Neural progenitor cell (in vitro differentiated cells): ENCODE measurements at regions not wholly inside any gene's neighbourhood (a gene's known extent, or its start where the extent isn't known, plus 50 kb on each side); places are given as distances from the start of the nearest gene placed in this dataset.

Experiments used
- DNase-seq: peaks from one replicate; pipeline ENCODE4 v3.0.0-alpha.2; 2016; ENCODE audit warnings: low spot score
- H2AFZ ChIP-seq: fragments of 200-600 bp; sonication (generic); replicated peaks from 2 replicates; pipeline ENCODE4 v1.6.1; 2016; ENCODE audit warnings: antibody characterized with exemption
- H3F3A ChIP-seq: fragments of 200-600 bp; sonication (generic); 2 replicates; pipeline ENCODE4 v1.6.1; 2016; ENCODE audit warnings: antibody characterized with exemption, low read depth
- H3K27ac ChIP-seq: fragments of 200-600 bp; sonication (generic); 2 replicates; pipeline ENCODE4 v1.5.1; 2016; ENCODE audit warnings: mild to moderate bottlenecking
- H3K27me3 ChIP-seq: fragments of 200-600 bp; sonication (generic); 2 replicates; pipeline ENCODE4 v1.6.1; 2016; ENCODE audit warnings: mild to moderate bottlenecking, moderate library complexity
- H3K36me3 ChIP-seq: fragments of 200-600 bp; sonication (generic); 2 replicates; pipeline ENCODE4 v1.5.1; 2016
- H3K4me1 ChIP-seq: fragments of 200-600 bp; sonication (generic); 2 replicates; pipeline ENCODE4 v1.6.1; 2016; ENCODE audit warnings: mixed run types
- H3K4me2 ChIP-seq: fragments of 200-600 bp; sonication (generic); 2 replicates; pipeline ENCODE4 v1.6.1; 2016
- H3K4me3 ChIP-seq: fragments of 200-600 bp; sonication (generic); 2 replicates; pipeline ENCODE4 v1.5.1; 2016
- H3K79me2 ChIP-seq: fragments of 200-600 bp; sonication (generic); 2 replicates; pipeline ENCODE4 v1.6.1; 2016; ENCODE audit warnings: low read depth
- H3K9ac ChIP-seq: fragments of 200-600 bp; sonication (generic); 2 replicates; pipeline ENCODE4 v1.6.1; 2016
- H3K9me3 ChIP-seq: fragments of 200-600 bp; sonication (generic); 2 replicates; pipeline ENCODE4 v1.5.1; 2016; ENCODE audit warnings: low read depth
- H4K20me1 ChIP-seq: fragments of 200-600 bp; sonication (generic); 2 replicates; pipeline ENCODE4 v1.6.1; 2016; ENCODE audit warnings: low read depth
- H3K27ac Mint-ChIP-seq: 3 replicates; pipeline ENCODE4 v1.8.0; 2021; ENCODE audit warnings: mixed read lengths
- H3K27me3 Mint-ChIP-seq: 2 replicates; pipeline ENCODE4 v1.8.0; 2022; ENCODE audit warnings: low read depth, mild to moderate bottlenecking, inconsistent platforms, moderate library complexity, mixed read lengths; ENCODE audit not compliant: insufficient read depth
- H3K36me3 Mint-ChIP-seq: 3 replicates; pipeline ENCODE4 v1.8.0; 2021; ENCODE audit warnings: mixed read lengths
- H3K4me1 Mint-ChIP-seq: 3 replicates; pipeline ENCODE4 v1.8.0; 2021; ENCODE audit warnings: mixed read lengths
- H3K4me3 Mint-ChIP-seq: 3 replicates; pipeline ENCODE4 v1.8.0; 2021; ENCODE audit warnings: mild to moderate bottlenecking, moderate library complexity, mixed read lengths
- H3K9me3 Mint-ChIP-seq: 3 replicates; pipeline ENCODE4 v1.8.0; 2020; ENCODE audit warnings: mixed read lengths
- CTCF ChIP-seq: fragments of 200-600 bp; sonication (generic); IDR thresholded peaks from 2 replicates; pipeline ENCODE4 v1.5.1; 2017; ENCODE audit warnings: antibody characterized with exemption, mild to moderate bottlenecking
- EZH2 ChIP-seq: fragments of 200-600 bp; sonication (generic); IDR thresholded peaks from 2 replicates; pipeline ENCODE4 v1.6.1; 2017; ENCODE audit warnings: antibody characterized with exemption, mild to moderate bottlenecking, moderate library complexity
- EZH2phosphoT487 ChIP-seq: fragments of 200-600 bp; sonication (generic); IDR thresholded peaks from 2 replicates; pipeline ENCODE4 v1.6.1; 2017; ENCODE audit warnings: antibody characterized with exemption

GRCh38 chr11:130526846-130527245, 78.4 kb downstream of the ADAMTS15 start:
- TF ChIP-seq CTCF (no peak), EZH2phosphoT487 (no peak), EZH2 (no peak)
- H3K4me1 Mint-ChIP-seq = peaks cover 46% of the 10 kb centered on the region

GRCh38 chr11:130527636-130528297, 79.3 kb downstream of the ADAMTS15 start:
- H3K9me3 ChIP-seq = no peaks in the 10 kb centered on the region
- H3K27ac ChIP-seq = no peak overlapping the region
- H3K4me3 Mint-ChIP-seq = peak overlapping the region; percentile 24
- H3K27ac Mint-ChIP-seq = peak overlapping the region; percentile 64
- no peaks in the 10 kb centered on the region for H3K36me3 ChIP-seq
- H2AFZ ChIP-seq = no peak overlapping the region
- no peak for DNase-seq
- H3K27me3 ChIP-seq = no peaks in the 10 kb centered on the region
- H3K4me3 ChIP-seq = no peak overlapping the region
- H3K79me2 ChIP-seq = no peaks in the 10 kb centered on the region
- no peak overlapping the region for H3K9ac ChIP-seq
- peaks cover 4% of the 10 kb centered on the region for H3K9me3 Mint-ChIP-seq
- peaks cover 38% of the 10 kb centered on the region for H3K4me1 Mint-ChIP-seq
- H3K4me1 ChIP-seq = peaks cover 14% of the 10 kb centered on the region
- no peak for TF ChIP-seq EZH2
- no peak for TF ChIP-seq CTCF
- no peak for TF ChIP-seq EZH2phosphoT487
- H3K27me3 Mint-ChIP-seq = peaks cover 16% of the 10 kb centered on the region
- no peak overlapping the region for H3K4me2 ChIP-seq
- no peaks in the 10 kb centered on the region for H3F3A ChIP-seq
- no peaks in the 10 kb centered on the region for H3K36me3 Mint-ChIP-seq
- H4K20me1 ChIP-seq = no peaks in the 10 kb centered on the region

More at GRCh38 chr11:130526846-130527245, 78.4 kb downstream of the ADAMTS15 start:
- H3F3A ChIP-seq = no peaks in the 10 kb centered on the region
- H3K27ac ChIP-seq = no peak overlapping the region
- H3K9ac ChIP-seq = no peak overlapping the region
- no peaks in the 10 kb centered on the region for H3K9me3 ChIP-seq
- no peak overlapping the region for H2AFZ ChIP-seq
- Mint-ChIP-seq H3K4me3 (no peak overlapping the region), H3K9me3 (peaks cover 4% of the 10 kb centered on the region), H3K27ac (no peak overlapping the region), H3K36me3 (no peaks in the 10 kb centered on the region), H3K27me3 (peaks cover 16% of the 10 kb centered on the region)
- no peak overlapping the region for H3K4me2 ChIP-seq
- DNase-seq = no peak
- no peaks in the 10 kb centered on the region for H4K20me1 ChIP-seq
- no peak overlapping the region for H3K4me3 ChIP-seq
- H3K36me3 ChIP-seq = no peaks in the 10 kb centered on the region
- peaks cover 10% of the 10 kb centered on the region for H3K4me1 ChIP-seq
- no peaks in the 10 kb centered on the region for H3K79me2 ChIP-seq
- no peaks in the 10 kb centered on the region for H3K27me3 ChIP-seq

GRCh38 chr11:130528298-130529261, 80.1 kb downstream of the ADAMTS15 start:
- no peak overlapping the region for H2AFZ ChIP-seq
- H3K27ac ChIP-seq = no peak overlapping the region
- no peaks in the 10 kb centered on the region for H3K79me2 ChIP-seq

More at GRCh38 chr11:130528298-130529261, 80.1 kb downstream of the ADAMTS15 start:
- Histone ChIP-seq H3F3A (no peaks in the 10 kb centered on the region), H3K36me3 (no peaks in the 10 kb centered on the region), H3K9me3 (no peaks in the 10 kb centered on the region), H3K9ac (no peak overlapping the region), H4K20me1 (no peaks in the 10 kb centered on the region), H3K4me2 (no peak overlapping the region), H3K4me1 (peaks cover 14% of the 10 kb centered on the region), H3K27me3 (no peaks in the 10 kb centered on the region), H3K4me3 (no peak overlapping the region)
- peak overlapping the region; percentile 24 for H3K4me3 Mint-ChIP-seq
- peaks cover 16% of the 10 kb centered on the region for H3K27me3 Mint-ChIP-seq
- peaks cover 4% of the 10 kb centered on the region for H3K9me3 Mint-ChIP-seq
- DNase-seq = no peak
- no peak for TF ChIP-seq EZH2
- no peak for TF ChIP-seq CTCF
- no peak for TF ChIP-seq EZH2phosphoT487
- no peaks in the 10 kb centered on the region for H3K36me3 Mint-ChIP-seq
- peaks cover 42% of the 10 kb centered on the region for H3K4me1 Mint-ChIP-seq
- H3K27ac Mint-ChIP-seq = peak overlapping the region; percentile 64
